GM23338 (cell line): ENCODE measurements at regions not wholly inside any gene's neighbourhood (a gene's known extent, or its start where the extent isn't known, plus 50 kb on each side); places are given as distances from the start of the nearest gene placed in this dataset.

Experiments used
- ATAC-seq: fragments of 200-7000 bp; cut with Tn5 transposase; 3 replicates; pipeline ENCODE4 v1.9.1; 2020
- DNase-seq: peaks from one replicate; pipeline ENCODE4 v3.0.0-alpha.2; 2015; ENCODE audit warnings: low spot score
- H2AFZ ChIP-seq: fragments of 200-600 bp; sonication (generic); 2 replicates; pipeline ENCODE4 v1.8.0; 2016; ENCODE audit warnings: antibody characterized with exemption, mild to moderate bottlenecking, moderate library complexity
- H3F3A ChIP-seq: fragments of 200-600 bp; sonication (generic); replicated peaks from 2 replicates; pipeline ENCODE4 v1.8.0; 2017; ENCODE audit warnings: antibody characterized with exemption, mixed run types, low read depth
- H3K27ac ChIP-seq: fragments of 200-600 bp; sonication (generic); 2 replicates; pipeline ENCODE4 v1.6.1; 2016; ENCODE audit warnings: low read depth
- H3K27me3 ChIP-seq: fragments of 200-600 bp; sonication (generic); 2 replicates; pipeline ENCODE4 v1.8.0; 2016; ENCODE audit warnings: mild to moderate bottlenecking, mixed run types, moderate library complexity; ENCODE audit not compliant: insufficient read depth
- H3K36me3 ChIP-seq: fragments of 200-600 bp; sonication (generic); 2 replicates; pipeline ENCODE4 v1.8.0; 2016; ENCODE audit warnings: mild to moderate bottlenecking; ENCODE audit not compliant: insufficient read depth
- H3K4me1 ChIP-seq: fragments of 200-600 bp; sonication (generic); 2 replicates; pipeline ENCODE4 v1.8.0; 2016; ENCODE audit warnings: mild to moderate bottlenecking, moderate library complexity; ENCODE audit not compliant: insufficient read depth
- H3K4me2 ChIP-seq: fragments of 200-600 bp; sonication (generic); 2 replicates; pipeline ENCODE4 v1.7.1; 2017; ENCODE audit warnings: mixed run types
- H3K4me3 ChIP-seq: fragments of 200-600 bp; sonication (generic); 2 replicates; pipeline ENCODE4 v1.6.1; 2016; ENCODE audit warnings: mixed run types
- H3K79me2 ChIP-seq: fragments of 200-600 bp; sonication (generic); replicated peaks from 2 replicates; pipeline ENCODE4 v1.8.0; 2017; ENCODE audit warnings: mild to moderate bottlenecking; ENCODE audit not compliant: insufficient read depth
- H3K9me2 ChIP-seq: fragments of 200-600 bp; sonication (generic); 2 replicates; pipeline ENCODE4 v1.8.0; 2017; ENCODE audit not compliant: insufficient read depth
- H4K20me1 ChIP-seq: fragments of 200-600 bp; sonication (generic); replicated peaks from 2 replicates; pipeline ENCODE4 v1.8.0; 2017; ENCODE audit warnings: mild to moderate bottlenecking; ENCODE audit not compliant: insufficient read depth
- H3K27ac Mint-ChIP-seq: 2 replicates; pipeline ENCODE4 v1.8.0; 2020; ENCODE audit warnings: inconsistent platforms, mild to moderate bottlenecking, moderate library complexity, mixed read lengths
- H3K27me3 Mint-ChIP-seq: 3 replicates; pipeline ENCODE4 v1.8.0; 2022; ENCODE audit warnings: low read depth, mild to moderate bottlenecking, moderate library complexity, mixed read lengths, inconsistent platforms; ENCODE audit not compliant: insufficient read depth, poor library complexity
- H3K36me3 Mint-ChIP-seq: 3 replicates; pipeline ENCODE4 v1.8.0; 2021; ENCODE audit warnings: low read depth, mild to moderate bottlenecking, inconsistent platforms, moderate library complexity, mixed read lengths
- H3K4me1 Mint-ChIP-seq: 3 replicates; pipeline ENCODE4 v1.8.0; 2020; ENCODE audit warnings: mild to moderate bottlenecking, inconsistent platforms, mixed read lengths
- H3K4me3 Mint-ChIP-seq: 3 replicates; pipeline ENCODE4 v1.8.0; 2021; ENCODE audit warnings: moderate library complexity, mild to moderate bottlenecking, inconsistent platforms, mixed read lengths
- H3K9me3 Mint-ChIP-seq: 3 replicates; pipeline ENCODE4 v1.8.0; 2020; ENCODE audit warnings: moderate library complexity, mild to moderate bottlenecking, inconsistent platforms, mixed read lengths
- CREB1 ChIP-seq: fragments of 250-450 bp; sonication (Bioruptor Pico); IDR thresholded peaks from 2 replicates; pipeline ENCODE4 v1.5.0; 2020; ENCODE audit warnings: low read depth, mild to moderate bottlenecking, moderate library complexity
- ETS1 ChIP-seq: IDR thresholded peaks from 2 replicates; pipeline ENCODE4 v1.6.1; 2016; ENCODE audit warnings: antibody characterized with exemption
- POLR2AphosphoS5 ChIP-seq: IDR thresholded peaks from 2 replicates; pipeline ENCODE4 v1.6.1; 2016; ENCODE audit warnings: antibody characterized with exemption, low read depth
- STAT1 ChIP-seq: IDR thresholded peaks from one replicate; pipeline ENCODE4 v1.6.1; 2016; ENCODE audit warnings: antibody characterized with exemption; ENCODE audit not compliant: unreplicated experiment
- ZNF331 ChIP-seq: fragments of 250-450 bp; sonication (Bioruptor Pico); IDR thresholded peaks from 2 replicates; pipeline ENCODE4 v1.5.0; 2020; ENCODE audit warnings: low read depth, mild to moderate bottlenecking, moderate library complexity
- ZNF462 ChIP-seq: fragments of 250-450 bp; sonication (Bioruptor Pico); IDR thresholded peaks from 2 replicates; pipeline ENCODE4 v1.5.0; 2020; ENCODE audit warnings: mild to moderate bottlenecking, moderate library complexity

- TF ChIP-seq ZNF462 (no peak), POLR2AphosphoS5 (no peak), CREB1 (no peak)
Measured at GRCh38 chr6:153425536-153425935, 294.5 kb upstream of the RGS17 start (continued).

- H3K27me3 ChIP-seq = no peaks in the 10 kb centered on the region
- no peaks in the 10 kb centered on the region for H3K4me1 Mint-ChIP-seq
- no peaks in the 10 kb centered on the region for H3K36me3 Mint-ChIP-seq
- no peak overlapping the region for H2AFZ ChIP-seq
- no peaks in the 10 kb centered on the region for H4K20me1 ChIP-seq
- no peaks in the 10 kb centered on the region for H3K36me3 ChIP-seq
- no peak overlapping the region for H3K4me3 Mint-ChIP-seq
- no peaks in the 10 kb centered on the region for H3K4me1 ChIP-seq
- H3K27ac Mint-ChIP-seq = no peak overlapping the region
- H3F3A ChIP-seq = no peaks in the 10 kb centered on the region
- peaks cover 5% of the 10 kb centered on the region for H3K9me2 ChIP-seq
- no peak overlapping the region for H3K4me3 ChIP-seq
- H3K79me2 ChIP-seq = no peaks in the 10 kb centered on the region
- no peak overlapping the region for H3K27ac ChIP-seq
- H3K4me2 ChIP-seq = no peak overlapping the region
- ATAC-seq (no peak), DNase-seq (no peak)
- no peaks in the 10 kb centered on the region; the same call in none of the 3 replicates for H3K9me3 Mint-ChIP-seq
- peaks cover 3% of the 10 kb centered on the region for H3K27me3 Mint-ChIP-seq
- TF ChIP-seq CREB1 (no peak), ZNF331 (CRISPR knock-in tag) (no peak), ZNF462 (no peak), STAT1 (no peak), ETS1 (no peak)
Measured at GRCh38 chr6:153424719-153425400, 293.8 kb upstream of the RGS17 start.
